OCI-LY7 (cell line): ENCODE measurements at regions not wholly inside any gene's neighbourhood (a gene's known extent, or its start where the extent isn't known, plus 50 kb on each side); places are given as distances from the start of the nearest gene placed in this dataset.

ENCODE experiments used
- BruUV-seq: library from RNA; stranded (reverse); fragments of 400-500 nt; replicated peaks from 2 replicates; lab custom pipeline; 2021; lab: Mats Ljungman, UMichigan
- CTCF ChIA-PET: fragments of 300-600 bp; sonication (Branson Sonifier 250); formaldehyde crosslinking; loops from one replicate; lab custom pipeline; 2022; ENCODE audit warnings: antibody characterized with exemption; ENCODE audit not compliant: unreplicated experiment; lab: Charles Lee
- POLR2A ChIA-PET: fragments of 300-600 bp; sonication (Branson Sonifier 250); formaldehyde crosslinking; loops from one replicate; lab custom pipeline; 2022; ENCODE audit warnings: antibody characterized with exemption; lab: Charles Lee
- DNase-seq: peaks from one replicate; pipeline ENCODE4 v3.0.0-alpha.2; 2015; ENCODE audit warnings: low spot score
- H2AFZ ChIP-seq: fragments of 200-600 bp; sonication (generic), shearing (Covaris generic); 2 replicates; pipeline ENCODE4 v1.6.1; 2014; ENCODE audit warnings: mild to moderate bottlenecking, antibody characterized with exemption, low read length, moderate library complexity
- H3K27ac ChIP-seq: fragments of 200-600 bp; sonication (generic); 2 replicates; pipeline ENCODE4 v1.5.1; 2014; ENCODE audit warnings: mixed run types, low read depth, mild to moderate bottlenecking, moderate library complexity, low read length, inconsistent platforms; ENCODE audit not compliant: poor library complexity, severe bottlenecking
- H3K36me3 ChIP-seq: fragments of 200-600 bp; sonication (generic); 2 replicates; pipeline ENCODE4 v1.6.1; 2014; ENCODE audit warnings: mild to moderate bottlenecking, antibody characterized with exemption, low read length, moderate library complexity, mixed read lengths; ENCODE audit not compliant: insufficient read depth
- H3K4me1 ChIP-seq: fragments of 200-600 bp; sonication (generic); 2 replicates; pipeline ENCODE4 v1.5.1; 2014; ENCODE audit warnings: mild to moderate bottlenecking, low read length; ENCODE audit not compliant: insufficient read depth, poor library complexity, severe bottlenecking
- H3K4me2 ChIP-seq: fragments of 200-600 bp; sonication (generic); 2 replicates; pipeline ENCODE4 v1.6.1; 2014; ENCODE audit warnings: mild to moderate bottlenecking, low read length
- H3K4me3 ChIP-seq: fragments of 200-600 bp; sonication (generic); 2 replicates; pipeline ENCODE4 v1.5.1; 2014; ENCODE audit warnings: mild to moderate bottlenecking, low read depth, low read length; ENCODE audit not compliant: poor library complexity, severe bottlenecking
- H3K79me2 ChIP-seq: fragments of 200-600 bp; sonication (generic); 2 replicates; pipeline ENCODE4 v1.6.1; 2016; ENCODE audit warnings: low read depth, mild to moderate bottlenecking, low read length, moderate library complexity, mixed read lengths; ENCODE audit not compliant: insufficient read depth
- H3K9me2 ChIP-seq: fragments of 200-600 bp; sonication (generic); 2 replicates; pipeline ENCODE4 v1.6.1; 2016; ENCODE audit warnings: mild to moderate bottlenecking, low read length, mixed read lengths; ENCODE audit not compliant: insufficient read depth
- H3K9me3 ChIP-seq: fragments of 200-600 bp; sonication (generic); 2 replicates; pipeline ENCODE4 v1.6.1; 2014; ENCODE audit warnings: mild to moderate bottlenecking, mixed run types, low read length, mixed read lengths
- H4K20me1 ChIP-seq: fragments of 200-600 bp; sonication (generic); 2 replicates; pipeline ENCODE4 v1.6.1; 2014; ENCODE audit warnings: mild to moderate bottlenecking, antibody characterized with exemption, low read length, moderate library complexity, mixed read lengths; ENCODE audit not compliant: insufficient read depth
- EZH2phosphoT487 ChIP-seq: fragments of 200-600 bp; sonication (generic); IDR thresholded peaks from 2 replicates; pipeline ENCODE4 v1.6.1; 2018; ENCODE audit warnings: low read depth, borderline replicate concordance, mild to moderate bottlenecking, mixed run types, antibody characterized with exemption, low read length, moderate library complexity, mixed read lengths
- intact Hi-C: fragments of 100-400 bp; cut with micrococcal nuclease; formaldehyde crosslinking; loops from one replicate; pipeline ENCODE4 v1.10.0; 2022; ENCODE audit not compliant: unreplicated experiment
- TF ChIP-seq, protein P1 (sequence below): fragments of 200-600 bp; sonication (generic); conservative IDR thresholded peaks from 2 replicates; pipeline ENCODE4 v1.5.1; 2014; ENCODE audit warnings: mild to moderate bottlenecking, antibody characterized with exemption, low read length, moderate library complexity, mixed read lengths

DNA sequence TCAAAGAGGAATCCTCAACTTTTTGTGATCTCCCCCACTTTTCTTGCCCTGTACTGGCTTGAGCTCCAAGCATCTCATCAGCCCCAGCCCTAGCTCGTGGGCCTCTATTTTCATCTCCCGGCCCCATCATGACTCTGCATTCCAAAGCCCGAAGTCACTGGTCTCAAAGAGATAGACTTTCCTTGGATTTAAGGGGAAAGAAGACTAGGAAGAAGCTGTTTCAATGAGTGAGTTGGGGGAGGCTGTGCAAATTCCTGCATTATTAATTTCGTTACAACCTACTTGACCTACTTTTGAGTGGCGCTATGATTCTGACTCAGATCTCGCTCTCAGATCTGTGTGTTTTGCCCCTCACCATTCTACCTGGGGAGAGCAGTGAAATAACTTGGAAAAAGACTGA, 266.6 kb upstream of the TBL1XR1 start:
- Histone ChIP-seq H2AFZ (no peak overlapping the region), H3K79me2 (no peaks in the 10 kb centered on the region), H3K4me3 (no peak overlapping the region), H4K20me1 (no peaks in the 10 kb centered on the region), H3K9me2 (no peaks in the 10 kb centered on the region), H3K27ac (no peak overlapping the region), H3K9me3 (no peaks in the 10 kb centered on the region), H3K4me2 (no peak overlapping the region), H3K36me3 (no peaks in the 10 kb centered on the region), H3K4me1 (no peaks in the 10 kb centered on the region)
- ChIA-PET CTCF (no interaction called here), POLR2A (no interaction called here)
- TF ChIP-seq, protein P1, sequence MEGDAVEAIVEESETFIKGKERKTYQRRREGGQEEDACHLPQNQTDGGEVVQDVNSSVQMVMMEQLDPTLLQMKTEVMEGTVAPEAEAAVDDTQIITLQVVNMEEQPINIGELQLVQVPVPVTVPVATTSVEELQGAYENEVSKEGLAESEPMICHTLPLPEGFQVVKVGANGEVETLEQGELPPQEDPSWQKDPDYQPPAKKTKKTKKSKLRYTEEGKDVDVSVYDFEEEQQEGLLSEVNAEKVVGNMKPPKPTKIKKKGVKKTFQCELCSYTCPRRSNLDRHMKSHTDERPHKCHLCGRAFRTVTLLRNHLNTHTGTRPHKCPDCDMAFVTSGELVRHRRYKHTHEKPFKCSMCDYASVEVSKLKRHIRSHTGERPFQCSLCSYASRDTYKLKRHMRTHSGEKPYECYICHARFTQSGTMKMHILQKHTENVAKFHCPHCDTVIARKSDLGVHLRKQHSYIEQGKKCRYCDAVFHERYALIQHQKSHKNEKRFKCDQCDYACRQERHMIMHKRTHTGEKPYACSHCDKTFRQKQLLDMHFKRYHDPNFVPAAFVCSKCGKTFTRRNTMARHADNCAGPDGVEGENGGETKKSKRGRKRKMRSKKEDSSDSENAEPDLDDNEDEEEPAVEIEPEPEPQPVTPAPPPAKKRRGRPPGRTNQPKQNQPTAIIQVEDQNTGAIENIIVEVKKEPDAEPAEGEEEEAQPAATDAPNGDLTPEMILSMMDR, result no peak
- TF ChIP-seq EZH2phosphoT487, result no peak
- BruUV-seq, result no TSS peak
- DNase-seq, result no peak
- intact Hi-C loops, result no loop called here

DNA sequence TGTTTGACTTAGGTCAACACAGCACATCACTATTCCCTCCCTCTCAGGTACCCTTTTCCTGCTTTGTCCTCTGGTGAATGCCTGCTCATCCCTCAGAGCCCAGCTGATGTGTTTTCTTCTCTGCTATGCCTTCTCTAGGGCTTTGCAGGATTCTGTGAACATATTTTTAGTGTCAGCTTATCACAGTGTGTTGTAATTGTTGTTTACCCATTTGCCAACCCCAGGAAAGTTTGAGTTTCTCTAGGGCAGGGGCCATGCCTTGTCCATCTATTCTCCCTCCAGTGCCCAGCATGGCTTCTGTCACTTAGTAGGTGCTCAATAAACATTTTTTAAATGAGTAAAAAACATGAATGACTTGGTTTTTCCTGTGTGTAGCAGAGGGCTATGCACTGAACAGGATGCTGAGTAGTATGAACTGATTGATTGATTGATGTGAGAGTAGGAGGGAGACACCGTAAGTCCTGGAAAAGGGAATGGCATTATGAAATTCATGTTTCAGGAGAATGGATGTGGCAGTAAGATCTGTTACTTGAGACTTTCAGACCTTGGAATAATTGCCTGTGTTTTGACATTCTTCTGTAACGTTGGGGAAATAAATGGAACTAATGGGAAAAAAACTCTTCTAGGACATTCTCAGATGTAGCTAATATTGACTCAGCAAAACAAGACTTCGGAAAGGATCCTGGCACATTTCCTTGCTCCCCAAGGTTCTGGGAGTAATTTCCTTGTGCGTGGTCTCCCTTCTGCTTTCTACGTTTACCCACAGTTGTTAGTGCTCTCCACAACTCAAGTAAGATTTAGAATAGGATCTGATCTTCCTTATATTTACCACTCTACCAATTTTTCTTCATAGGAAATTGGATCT, 267.3 kb upstream of the TBL1XR1 start:
- TF ChIP-seq EZH2phosphoT487, result no peak
- TF ChIP-seq, protein P1, result no peak
- ChIA-PET CTCF (no interaction called here), POLR2A (no interaction called here)
- Histone ChIP-seq H3K9me2 (no peaks in the 10 kb centered on the region), H2AFZ (no peak overlapping the region), H3K27ac (no peak overlapping the region), H3K36me3 (no peaks in the 10 kb centered on the region), H3K4me3 (no peak overlapping the region), H3K9me3 (no peaks in the 10 kb centered on the region), H3K4me2 (no peak overlapping the region), H3K79me2 (no peaks in the 10 kb centered on the region), H4K20me1 (no peaks in the 10 kb centered on the region), H3K4me1 (no peaks in the 10 kb centered on the region)
- no TSS peak for BruUV-seq
- intact Hi-C loops, result no loop called here
- DNase-seq, result no peak

DNA sequence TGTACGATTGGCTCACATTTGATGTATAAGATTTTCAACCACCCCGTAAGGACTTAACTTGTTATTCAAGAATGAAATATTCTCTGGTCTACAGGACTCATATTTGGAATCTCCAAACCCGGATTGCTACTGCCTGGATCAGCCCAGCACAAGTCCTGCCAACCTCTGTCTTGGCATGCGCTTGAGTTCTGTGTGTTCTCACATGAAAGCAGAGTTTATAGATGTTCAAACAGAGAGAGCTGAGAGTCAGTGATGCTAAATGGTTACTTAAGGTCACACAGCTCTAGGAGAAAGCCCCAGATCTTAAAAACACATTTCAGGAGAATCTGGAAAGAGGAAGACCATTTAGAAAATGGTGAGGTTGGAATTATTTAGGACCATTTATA, 268.0 kb upstream of the TBL1XR1 start:
- BruUV-seq, result no TSS peak

More for the DNA sequence above, 268.0 kb upstream of the TBL1XR1 start:
- no peaks in the 10 kb centered on the region for H3K9me3 ChIP-seq
- DNase-seq, result no peak
- no peak overlapping the region for H2AFZ ChIP-seq
- H4K20me1 ChIP-seq, result no peaks in the 10 kb centered on the region
- no peaks in the 10 kb centered on the region for H3K79me2 ChIP-seq
- no peaks in the 10 kb centered on the region for H3K36me3 ChIP-seq
- H3K27ac ChIP-seq, result no peak overlapping the region
- H3K4me2 ChIP-seq, result no peak overlapping the region
- intact Hi-C loops, result no loop called here
- H3K9me2 ChIP-seq, result no peaks in the 10 kb centered on the region
- no peaks in the 10 kb centered on the region for H3K4me1 ChIP-seq
- no peak overlapping the region for H3K4me3 ChIP-seq
- CTCF ChIA-PET, result no interaction called here
- TF ChIP-seq, protein P1, result no peak
- TF ChIP-seq EZH2phosphoT487, result no peak
- POLR2A ChIA-PET, result no interaction called here
